HG03139 (cell line): ENCODE measurements at regions not wholly inside any gene's neighbourhood (a gene's known extent, or its start where the extent isn't known, plus 50 kb on each side); places are given as distances from the start of the nearest gene placed in this dataset.

ENCODE experiments used
- ATAC-seq: cut with Tn5 transposase; IDR thresholded peaks from one replicate; pipeline ENCODE4 v1.9.1; 2021; ENCODE audit not compliant: unreplicated experiment

DNA sequence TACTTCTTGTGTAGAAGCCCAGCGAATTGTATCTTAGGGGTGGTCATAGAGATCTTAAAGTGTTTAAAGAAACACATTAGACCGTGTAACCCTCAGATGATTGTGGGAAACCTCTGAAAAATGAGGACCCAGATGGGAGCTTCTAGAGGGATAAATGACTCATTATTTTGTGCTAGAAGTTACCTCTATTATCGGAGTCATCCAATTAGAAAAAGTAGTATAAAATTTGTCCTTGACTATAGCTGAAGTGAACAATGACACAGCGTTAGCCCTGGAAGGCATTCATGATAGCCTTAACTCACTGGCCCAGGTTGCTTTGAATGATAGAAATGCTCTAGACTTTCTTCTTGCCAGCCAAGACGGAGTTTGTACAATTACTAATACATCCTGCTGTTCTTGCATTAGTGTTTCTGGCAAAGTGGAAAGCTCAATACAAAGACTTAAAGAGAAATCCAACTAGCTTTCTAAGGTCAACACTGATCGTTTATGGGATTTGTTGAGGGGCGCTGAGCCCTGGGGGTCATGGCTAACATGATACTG is 178.9 kb upstream of the VEGFC start:
- ATAC-seq: no peak

DNA sequence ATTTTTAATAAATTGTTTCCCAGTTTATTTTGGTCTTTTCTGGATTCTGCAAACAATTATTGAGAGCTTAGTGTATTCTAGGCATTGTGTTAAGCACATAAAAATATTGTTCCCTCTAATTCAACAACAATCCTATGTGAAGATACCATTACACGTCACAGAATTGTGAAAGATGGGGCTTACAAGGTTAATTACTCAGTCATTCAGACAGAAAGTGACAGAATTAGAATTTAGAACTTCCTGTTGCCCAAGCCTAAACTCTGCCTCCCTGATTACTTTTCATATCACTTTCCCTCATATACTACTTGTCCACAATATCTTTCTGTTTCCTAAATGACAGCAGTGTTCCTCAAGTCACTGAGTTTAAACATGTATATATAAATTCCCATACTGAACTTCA is 186.7 kb upstream of the VEGFC start:
- ATAC-seq: no peak

DNA sequence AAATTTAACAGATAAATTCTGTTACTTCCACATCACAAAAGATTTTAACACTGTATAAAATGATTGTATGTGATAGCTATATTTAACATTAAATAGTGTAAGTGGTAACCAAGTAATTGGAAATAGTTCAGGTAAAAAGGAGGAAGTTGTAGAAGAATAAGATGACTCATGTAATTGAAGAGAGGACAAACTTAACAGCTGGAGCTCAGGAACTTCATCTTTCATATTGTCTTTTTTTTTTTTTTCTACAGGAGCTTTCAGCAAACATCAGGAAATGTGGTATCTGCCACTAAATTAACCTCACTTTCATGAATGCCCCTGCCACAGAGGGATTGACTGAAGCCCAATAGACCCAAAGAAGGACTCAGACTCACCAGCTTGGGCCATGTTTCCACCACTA is 188.4 kb upstream of the VEGFC start:
- ATAC-seq: no peak

DNA sequence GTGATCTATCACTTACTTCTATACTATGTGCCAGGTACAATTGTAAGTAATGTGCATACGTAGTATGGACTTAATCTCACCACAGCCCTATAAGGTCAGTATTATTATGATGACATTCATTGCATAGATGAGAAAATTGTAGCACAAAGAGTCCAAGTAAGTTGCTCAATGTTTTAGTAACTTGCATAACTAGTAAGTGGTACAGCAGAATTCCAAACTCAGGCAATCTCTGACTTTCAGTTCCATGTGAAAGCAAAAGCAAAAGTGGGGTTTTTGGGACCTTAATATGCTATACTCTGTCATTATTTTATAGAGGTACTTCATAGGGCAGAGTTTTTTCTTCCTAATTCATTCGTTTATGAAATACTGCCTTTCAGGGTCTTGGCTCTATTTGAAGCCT is 188.8 kb upstream of the VEGFC start:
- no peak for ATAC-seq

DNA sequence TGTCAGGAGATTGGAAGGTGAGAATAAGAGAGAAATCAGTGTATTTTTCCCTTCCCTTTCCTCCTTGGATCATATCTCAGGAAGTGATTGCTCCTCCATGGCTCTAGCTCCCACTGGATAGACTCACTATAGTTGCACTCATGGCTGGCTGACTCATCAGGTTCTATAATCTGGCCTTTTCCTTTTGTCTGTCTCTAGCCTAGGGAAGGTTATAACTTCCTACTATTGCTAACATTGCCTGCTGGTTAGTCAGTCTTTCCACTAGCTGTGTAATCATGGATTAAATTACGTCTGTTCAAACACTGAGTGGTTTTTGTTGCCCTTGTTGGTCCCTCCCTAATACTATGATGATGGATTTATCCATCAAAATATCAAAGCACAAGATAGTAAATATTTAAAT is 195.5 kb upstream of the VEGFC start:
- ATAC-seq: no peak

DNA sequence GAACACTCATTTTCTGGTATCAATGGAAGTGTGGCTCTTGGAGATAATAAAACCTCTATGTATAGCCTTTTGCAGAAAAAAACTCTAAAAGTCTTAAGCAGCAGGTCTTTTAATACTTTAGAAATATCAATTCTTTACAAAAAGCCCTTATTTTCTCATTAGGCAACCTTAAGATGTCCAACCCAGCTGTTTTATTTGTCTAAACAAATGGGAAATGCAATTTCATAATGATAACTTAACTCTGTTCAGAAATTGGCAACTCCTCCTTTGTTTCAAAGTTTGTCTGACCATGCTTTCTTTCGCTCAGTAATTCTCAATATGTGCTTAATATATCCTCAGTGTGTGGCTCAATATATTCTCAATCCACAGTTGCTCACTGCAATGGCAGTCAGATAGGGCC is 196.5 kb upstream of the VEGFC start:
- ATAC-seq: no peak

DNA sequence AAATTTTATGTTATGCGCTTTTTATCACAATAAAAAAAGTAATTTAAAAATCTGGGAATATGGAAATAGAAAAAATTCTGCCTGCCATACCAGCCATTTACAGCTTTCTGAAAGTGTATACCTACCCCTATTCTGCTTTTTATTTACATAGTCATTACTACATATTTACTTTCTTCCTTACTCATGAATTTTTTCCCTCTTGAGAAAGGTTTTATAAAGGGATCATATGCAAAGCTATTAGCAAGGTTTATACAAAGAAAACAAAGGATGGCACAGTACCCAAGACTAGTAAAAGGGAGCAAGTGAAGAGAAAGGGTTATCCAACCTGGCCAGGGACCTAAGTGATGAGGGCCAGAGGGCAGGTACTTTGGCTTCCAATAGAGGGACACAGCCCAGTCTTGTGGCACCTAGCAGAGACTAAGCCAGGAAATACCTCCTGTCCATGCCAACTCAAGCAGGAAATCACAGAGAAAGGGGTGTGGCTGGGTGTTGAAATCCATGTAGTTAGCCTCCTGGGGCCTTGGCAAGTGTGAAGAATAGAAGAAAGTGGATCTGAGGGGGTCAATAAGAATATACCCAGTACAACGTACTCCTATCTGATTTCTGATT is 207.3 kb upstream of the VEGFC start:
- no peak for ATAC-seq

DNA sequence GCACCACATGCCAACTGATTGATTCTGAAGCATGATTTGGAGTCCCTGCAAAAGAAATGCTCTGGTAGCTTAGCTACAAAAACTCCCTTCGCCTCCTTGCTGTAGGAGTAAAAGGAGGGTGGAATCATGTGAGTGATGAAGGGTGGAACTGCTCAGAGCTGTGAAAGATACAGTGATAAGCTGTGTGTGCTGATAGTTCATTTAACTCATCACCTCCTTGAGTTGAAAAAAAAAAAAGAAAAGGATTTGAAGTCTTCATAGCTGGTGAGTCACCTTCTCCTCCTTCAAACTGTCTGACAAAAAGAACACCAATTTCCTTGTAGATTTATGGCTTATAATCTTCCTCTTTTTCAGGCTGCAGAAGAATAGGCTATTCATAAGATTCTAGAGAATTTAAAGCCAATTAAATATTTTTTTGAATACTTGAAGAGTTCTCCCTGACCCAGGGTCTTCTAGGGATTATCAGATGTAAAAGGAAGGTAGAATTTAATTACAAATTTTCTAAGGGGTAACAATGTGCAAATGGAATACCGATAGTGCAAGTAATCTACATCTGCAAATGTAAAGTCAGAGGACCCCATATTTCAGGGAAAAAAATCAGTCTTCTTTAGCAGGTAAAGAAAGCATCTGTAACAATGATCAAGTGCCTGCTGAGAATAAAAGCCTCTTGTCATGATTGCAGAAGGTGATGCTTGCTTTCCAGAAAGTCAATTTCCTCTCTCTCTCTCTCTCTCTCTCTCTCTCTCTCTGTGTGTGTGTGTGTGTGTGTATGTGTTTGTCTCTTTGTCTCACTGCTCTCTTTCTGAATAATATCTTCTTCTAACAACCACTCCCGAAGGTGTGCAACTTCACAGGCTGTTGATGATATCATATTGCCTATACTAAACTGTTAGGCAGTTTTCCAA is 208.8 kb upstream of the VEGFC start:
- ATAC-seq: no peak

DNA sequence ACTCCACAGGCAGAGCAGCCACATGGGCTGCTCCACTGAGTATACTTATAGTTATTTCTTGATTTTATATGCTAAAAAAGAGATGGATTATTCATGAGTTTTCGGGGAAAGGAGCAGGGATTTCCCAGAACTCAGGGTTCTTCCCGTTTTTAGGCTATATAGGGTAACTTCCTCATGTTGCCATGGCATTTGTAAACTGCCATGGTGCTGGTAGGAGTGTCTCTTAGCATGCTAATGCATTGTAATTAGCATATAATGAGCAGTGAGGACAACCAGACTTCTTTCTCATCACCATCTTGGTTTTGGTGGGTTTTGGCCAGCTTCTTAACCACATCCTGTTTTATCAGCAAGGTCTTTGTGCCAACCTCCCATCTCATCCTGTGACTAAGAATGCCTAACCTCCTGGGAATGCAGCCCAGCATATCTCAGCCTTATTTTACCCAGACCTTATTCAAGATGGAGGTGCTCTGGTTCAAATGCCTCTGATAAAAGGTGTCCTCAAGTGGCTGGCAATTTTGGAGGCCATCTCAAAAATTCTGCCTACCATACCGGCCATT is 213.0 kb upstream of the VEGFC start:
- ATAC-seq: no peak

DNA sequence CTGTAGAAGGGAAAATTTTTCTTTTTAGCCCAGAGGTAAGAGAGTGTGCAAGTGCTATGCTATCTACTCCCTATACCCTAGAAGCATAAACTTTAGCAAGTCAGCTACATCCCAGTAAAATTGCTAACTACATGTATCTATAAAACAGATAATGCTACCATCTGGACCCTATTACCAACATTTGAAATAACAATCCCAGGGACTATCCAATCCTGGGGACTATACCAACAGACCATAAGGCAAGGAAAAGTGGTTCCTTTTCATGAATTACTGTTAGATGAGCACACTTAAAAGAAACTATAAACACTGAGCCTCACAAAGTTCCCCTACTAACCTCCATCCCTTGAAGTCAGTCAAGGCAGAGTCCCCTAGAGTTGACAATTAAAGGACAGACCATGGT is 213.6 kb upstream of the VEGFC start:
- no peak for ATAC-seq

DNA sequence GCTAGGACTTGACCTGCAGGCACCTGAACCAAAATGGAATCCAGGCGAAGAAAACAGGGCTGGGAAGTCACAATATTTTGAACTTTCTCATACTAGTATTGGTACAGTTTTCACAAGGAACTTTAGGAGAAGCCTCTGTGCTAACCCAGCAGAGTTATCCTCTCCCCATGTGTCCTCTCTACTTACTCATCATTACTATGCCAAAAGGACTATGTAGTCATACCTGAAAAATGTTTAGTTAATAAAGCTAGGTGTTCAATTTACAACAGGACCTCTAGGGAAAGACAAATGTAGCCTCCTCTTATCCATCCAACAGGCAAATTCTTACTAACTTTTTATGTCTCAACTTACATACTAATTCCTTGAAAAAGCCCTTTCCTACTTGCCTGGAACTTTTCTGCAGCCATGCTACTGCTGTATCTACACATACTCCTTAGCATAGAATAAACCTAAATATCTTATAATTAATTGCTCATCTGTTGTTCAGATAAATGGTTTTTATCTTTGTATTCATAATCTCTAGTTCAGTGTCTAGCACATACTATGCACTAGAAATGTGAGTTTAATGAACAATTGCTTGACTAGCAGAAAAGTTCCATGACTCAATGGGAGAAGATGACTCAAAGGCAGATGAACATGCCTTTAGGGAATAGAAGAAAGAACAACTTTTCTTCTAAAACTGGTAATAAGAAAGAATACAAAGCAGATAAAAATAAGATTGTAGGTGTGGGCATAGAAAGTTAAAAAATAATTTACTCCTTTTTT is 215.5 kb upstream of the VEGFC start:
- ATAC-seq: no peak

DNA sequence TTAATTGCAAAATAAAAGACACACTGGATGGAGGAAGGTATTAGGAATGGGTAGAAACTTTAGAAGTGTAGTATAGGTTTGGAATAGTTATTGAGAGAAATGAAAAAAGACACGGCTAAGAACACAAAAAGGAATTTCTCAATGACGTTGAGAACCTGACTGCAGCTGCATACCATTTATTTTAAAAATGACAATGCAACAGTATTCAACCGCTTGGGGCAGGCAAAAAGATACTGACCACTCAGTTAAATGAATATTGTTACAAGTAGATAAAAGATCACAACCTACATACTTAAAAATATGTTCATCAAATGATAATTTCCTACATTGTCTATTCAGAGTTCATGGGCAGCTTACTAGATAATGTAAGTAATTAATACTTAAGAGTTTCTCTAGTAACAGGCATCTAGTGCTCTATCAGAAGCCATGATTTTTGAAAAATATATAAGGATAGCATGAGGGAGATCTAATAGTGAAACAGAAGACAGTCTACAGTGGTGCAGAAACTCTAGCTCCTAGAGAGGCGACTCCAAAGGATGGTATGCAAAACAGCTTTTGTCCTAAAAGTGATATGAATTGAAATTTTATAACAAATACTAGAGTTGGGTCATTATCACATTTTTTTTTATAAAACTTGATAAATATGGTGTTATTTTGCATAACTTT is 216.2 kb upstream of the VEGFC start:
- ATAC-seq: no peak

DNA sequence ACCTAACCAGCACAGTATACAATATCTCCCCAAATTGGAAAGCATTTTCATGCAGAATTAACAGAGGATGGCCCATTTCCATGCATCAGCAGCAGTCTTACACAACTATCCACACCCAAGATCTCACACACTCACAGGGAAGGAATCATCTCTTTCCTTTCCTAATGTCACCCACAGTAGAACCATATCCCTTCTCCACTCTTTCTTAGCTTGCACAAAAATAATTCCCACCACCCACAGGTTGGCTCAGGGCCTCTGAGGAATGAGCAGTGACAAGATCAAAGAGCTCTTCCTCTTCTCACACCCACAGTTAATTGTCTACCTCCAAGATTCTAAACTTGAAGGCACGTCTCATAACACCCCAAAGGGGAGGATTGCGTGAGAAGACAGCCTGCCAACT is 217.7 kb upstream of the VEGFC start:
- no peak for ATAC-seq

DNA sequence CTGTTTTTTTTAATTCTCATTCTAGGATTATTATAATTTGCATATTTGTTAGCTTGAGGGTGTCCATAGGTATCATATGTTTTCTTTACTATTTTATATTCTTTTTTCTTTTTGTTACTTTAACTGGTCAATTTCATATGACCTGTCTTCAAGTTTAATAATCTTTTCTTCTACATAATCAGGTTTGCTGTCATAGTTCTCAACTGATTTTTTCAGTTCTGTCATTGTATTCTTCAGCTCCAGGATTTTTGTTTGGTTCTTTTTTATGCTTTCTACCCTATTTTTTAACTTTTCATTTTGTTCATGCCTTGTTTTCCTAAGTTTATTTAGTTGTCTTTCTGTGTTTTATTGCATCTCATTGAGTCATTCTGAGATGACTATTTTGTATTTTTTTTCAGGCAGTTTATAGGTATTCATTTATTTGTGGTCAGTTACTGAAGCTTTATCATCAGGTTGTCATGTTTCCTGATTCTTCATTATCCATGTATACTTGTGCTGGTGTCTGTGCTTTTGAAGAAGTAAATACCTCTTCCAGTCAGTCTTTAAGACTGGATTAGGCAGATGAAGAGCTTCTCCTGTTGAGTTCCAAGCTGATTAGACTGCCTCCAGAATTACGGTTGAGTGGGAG is 220.3 kb upstream of the VEGFC start:
- no peak for ATAC-seq

DNA sequence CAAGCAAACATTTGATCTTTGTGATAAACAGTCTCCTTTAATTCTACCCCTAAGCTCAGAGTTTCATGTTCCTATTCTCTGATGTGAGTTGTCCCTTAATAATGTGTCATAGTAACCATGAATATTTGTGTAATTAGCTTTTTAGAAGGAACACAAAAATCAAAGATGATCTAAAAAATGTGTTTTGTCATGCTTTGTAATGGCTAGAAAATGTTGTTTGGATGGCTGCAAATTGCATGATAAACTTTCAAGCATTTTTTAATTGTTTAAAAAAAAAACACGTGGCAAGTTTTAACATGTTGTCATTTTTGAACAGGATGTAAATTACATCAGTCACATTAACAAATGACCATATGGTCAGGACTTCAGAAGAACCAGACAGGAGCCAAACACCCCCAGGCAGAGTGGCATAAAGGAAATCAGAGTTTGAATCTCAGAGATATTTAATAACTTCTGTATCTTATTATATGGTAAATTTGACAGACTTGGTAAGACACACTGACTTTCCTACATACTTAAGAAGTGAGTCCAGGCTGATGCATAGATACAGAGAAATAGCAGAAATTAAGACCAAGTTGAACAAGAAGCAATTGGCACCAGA is 223.9 kb upstream of the VEGFC start:
- no peak for ATAC-seq

DNA sequence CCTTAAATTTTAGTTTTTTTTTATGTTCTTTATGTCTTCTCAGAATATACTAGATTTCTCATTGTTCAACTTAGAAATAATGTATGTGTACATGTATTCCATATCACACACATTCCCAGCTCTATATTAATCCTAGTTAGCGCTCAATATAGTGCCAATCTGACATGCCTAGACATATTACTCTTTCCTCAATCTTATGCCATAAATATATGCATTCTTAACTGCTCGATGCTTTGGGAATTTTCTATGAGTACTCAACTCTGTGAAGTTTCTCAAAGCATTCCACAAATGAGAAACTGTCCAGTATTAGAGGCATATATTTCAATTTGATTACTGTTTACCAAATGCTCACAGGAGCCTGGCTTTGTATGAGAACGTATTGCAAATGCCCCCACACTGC is 231.2 kb upstream of the VEGFC start:
- ATAC-seq: no peak

DNA sequence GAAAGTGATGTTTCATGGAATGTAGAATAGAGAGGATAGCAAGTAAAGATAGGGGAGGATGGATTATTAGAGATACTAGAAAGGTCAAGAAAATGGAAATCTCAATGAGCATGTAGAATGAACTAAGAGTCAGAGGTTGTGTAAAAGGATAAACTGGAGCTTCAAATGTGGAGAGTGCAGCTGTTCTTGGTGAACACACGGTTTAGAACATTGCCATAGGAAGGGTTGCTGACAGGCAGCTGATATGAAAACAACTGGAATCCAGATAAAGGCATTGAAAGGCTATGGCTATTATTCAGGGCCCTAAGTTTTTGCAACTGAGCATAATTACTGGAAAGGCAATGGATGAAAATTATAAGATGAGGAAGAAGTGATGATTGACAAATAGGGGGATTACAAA is 239.6 kb upstream of the VEGFC start:
- no peak for ATAC-seq

DNA sequence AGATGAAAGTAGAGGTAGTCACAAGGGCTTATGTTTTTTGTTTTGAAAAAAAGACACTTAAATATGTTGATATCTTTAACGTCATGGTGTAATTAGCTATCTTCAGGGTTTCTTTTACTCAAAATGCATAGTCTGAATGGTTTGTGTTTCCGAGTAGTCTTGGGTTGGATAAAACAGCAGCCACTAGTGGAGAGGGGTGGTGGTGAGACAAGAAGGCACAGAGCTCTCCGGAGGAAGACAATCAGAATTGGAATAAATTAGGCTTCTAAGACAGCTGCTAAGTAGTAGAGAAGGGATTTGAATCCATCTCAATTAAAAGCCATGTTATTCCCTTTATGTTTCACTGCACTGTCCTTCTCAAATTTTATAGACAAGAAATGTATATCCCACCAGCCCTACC is 240.4 kb upstream of the VEGFC start:
- no peak for ATAC-seq

DNA sequence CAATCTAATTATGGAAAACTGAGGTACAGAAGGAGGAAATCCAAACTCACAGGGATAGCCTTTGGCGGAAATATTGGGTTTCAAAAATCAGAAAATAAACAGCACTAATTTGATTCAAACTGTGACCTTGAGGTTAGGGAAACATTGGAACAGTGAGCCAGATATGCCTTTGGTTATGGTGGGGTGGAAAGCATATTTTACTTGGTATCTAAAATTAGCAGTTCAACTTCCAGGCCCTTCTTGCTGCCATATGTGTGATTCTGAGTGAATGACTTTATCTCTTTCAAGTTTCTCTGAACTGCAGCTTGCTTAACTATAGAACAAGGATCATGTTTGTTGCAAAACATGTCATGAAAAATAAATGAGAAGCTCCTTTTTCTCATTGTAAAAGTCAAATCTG is 240.9 kb upstream of the VEGFC start:
- no peak for ATAC-seq

DNA sequence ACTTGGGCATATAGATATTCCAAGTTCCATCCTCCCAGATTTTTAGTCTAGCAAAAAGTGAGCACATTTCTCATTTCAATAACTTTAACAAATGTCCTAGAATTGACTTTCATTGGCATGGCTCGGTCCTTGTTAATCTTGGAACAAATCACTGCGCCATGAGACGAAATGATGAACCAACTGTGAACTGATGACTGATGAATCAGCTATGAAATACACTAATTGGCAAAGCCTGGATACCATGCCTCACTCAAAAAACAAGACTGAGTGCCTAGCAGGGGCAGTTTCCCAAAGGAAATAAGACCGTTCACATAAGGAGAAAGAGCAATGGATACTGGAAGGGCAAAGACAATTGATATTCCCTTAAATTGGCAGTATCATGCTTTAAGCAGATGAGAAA is 248.6 kb upstream of the VEGFC start:
- ATAC-seq: no peak
